ENCODE measurements at regions not wholly inside any gene's neighbourhood (a gene's known extent, or its start where the extent isn't known, plus 50 kb on each side); places are given as distances from the start of the nearest gene placed in this dataset.
"Not testable (repeated sequence)": the region's sequence is repeated elsewhere in the genome, so short reads cannot be mapped to it uniquely, and the experiment has no call there.

DNA sequence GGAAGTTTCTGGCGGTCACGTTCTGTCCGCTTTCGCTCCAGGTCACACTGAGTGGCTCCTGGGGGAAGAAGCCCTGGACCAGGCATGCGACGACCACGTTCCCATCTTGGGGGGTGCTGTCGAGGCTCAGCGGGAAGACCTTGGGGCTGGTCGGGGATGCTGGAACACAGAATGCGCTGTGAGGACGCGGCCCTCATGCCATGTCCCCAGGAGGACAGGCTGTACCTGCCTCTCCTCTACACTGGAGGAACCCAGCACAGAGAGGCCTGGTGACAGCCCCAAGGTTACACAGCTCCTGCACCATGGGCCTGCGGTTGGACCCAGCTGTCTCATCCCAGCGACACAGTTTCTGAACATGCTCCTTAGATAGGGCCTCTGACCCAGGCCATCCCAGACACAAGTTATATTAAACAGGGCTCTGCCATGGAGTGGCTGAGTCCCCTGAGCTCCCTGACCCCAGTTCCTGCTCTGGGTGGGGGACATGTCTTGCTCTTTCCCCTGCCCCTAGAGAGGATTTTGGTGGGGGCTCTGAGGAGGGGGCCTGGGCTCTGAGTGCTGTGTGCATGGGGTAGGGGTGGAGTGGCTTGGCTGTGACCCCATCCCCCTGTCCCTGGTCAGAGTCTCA lies 62.0 kb downstream of the TMEM121 start:
- Histone ChIP-seq H3K4me1 (no peaks in the 10 kb centered on the region), H3K27ac (no peak overlapping the region), H3K27me3 (no peaks in the 10 kb centered on the region), H3K4me3 (no peak overlapping the region), H3K9me3 (no peaks in the 10 kb centered on the region), H3K36me3 (no peaks in the 10 kb centered on the region)
- TF ChIP-seq CTCF (IDR thresholded peaks at IDR 0.05) (no peak), POLR2A (IDR thresholded peaks at IDR 0.05) (no peak)
- 98% methylated on average over 6 of the region's 15 CpGs; no CpG with 5 or more reads in 1 of the 2 donors for WGBS, 2 donors
- intact Hi-C loops (cut with DNase I): no loop called here
- no peak for DNase-seq

- TF ChIP-seq CTCF (IDR thresholded peaks at IDR 0.05) (no peak), POLR2A (IDR thresholded peaks at IDR 0.05) (no peak)
- Histone ChIP-seq H3K9me3 (no peaks in the 10 kb centered on the region), H3K4me1 (no peaks in the 10 kb centered on the region), H3K27me3 (no peaks in the 10 kb centered on the region), H3K27ac (no peak overlapping the region), H3K4me3 (no peak overlapping the region), H3K36me3 (no peaks in the 10 kb centered on the region)
- no peak for DNase-seq
- no CpG with 5 or more reads among the region's 2 CpGs for WGBS, 2 donors
- intact Hi-C loops (cut with DNase I): no loop called here
Measured at GRCh38 chr14:105589161-105589925, 63.0 kb downstream of the TMEM121 start.

DNA sequence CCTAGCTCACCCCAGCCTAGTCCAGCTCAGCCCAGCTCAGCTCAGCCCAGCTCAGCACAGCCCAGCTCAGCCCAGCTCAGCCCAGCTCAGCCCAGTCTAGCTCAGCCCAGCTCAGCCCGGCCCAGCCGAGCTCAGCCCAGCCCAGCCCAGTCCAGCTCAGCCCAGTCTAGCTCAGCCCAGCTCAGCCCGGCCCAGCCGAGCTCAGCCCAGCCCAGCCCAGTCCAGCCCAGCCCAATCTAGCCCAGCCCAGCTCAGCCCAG lies 63.5 kb downstream of the TMEM121 start:
- intact Hi-C loops (cut with DNase I); H3K4me3 ChIP-seq; H3K27me3 ChIP-seq; DNase-seq; H3K27ac ChIP-seq; H3K36me3 ChIP-seq; H3K4me1 ChIP-seq; H3K9me3 ChIP-seq: not testable (repeated sequence)
- WGBS, 2 donors: no CpG with 5 or more reads among the region's 4 CpGs

- H3K36me3 ChIP-seq: no peaks in the 10 kb centered on the region
- no peak for TF ChIP-seq POLR2A (IDR thresholded peaks at IDR 0.05)
- TF ChIP-seq CTCF (IDR thresholded peaks at IDR 0.05): no peak
- H3K27ac ChIP-seq: no peak overlapping the region
- no peaks in the 10 kb centered on the region for H3K4me1 ChIP-seq
- intact Hi-C loops (cut with DNase I): no loop called here
- no peak overlapping the region for H3K4me3 ChIP-seq
- DNase-seq: no peak
- WGBS, 2 donors: 100% methylated on average over 1 of the region's 4 CpGs; no CpG with 5 or more reads in 1 of the 2 donors
- H3K27me3 ChIP-seq: no peaks in the 10 kb centered on the region
- no peaks in the 10 kb centered on the region for H3K9me3 ChIP-seq
Measured at GRCh38 chr14:105591052-105591451, 64.7 kb downstream of the TMEM121 start.

DNA sequence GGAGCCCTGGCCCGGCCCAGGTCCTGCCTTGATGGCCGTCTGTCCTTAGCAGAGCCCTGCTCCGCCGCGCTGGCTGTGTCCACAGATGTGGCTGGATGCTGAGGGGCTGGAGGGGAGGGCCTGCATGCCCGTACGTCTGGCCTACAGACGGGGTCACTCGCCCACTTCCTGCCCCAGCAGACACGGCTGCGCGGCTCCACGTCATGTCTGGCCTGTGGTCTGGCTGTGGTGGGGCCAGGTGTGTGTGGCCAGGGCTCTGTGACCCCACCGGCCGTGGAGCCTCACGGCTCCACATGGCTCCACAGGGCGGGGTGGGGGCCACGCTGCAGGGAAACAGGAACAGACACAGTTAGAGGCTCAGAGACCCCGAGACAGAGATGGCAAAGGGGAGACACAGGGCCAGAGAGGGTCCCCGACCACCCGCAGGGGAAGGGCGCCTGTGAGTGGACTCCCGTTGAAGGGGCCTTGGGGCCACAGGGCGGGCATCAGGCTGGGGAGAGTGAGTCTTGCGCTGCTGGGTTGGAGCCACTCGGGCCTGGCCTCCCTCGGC lies 65.5 kb downstream of the TMEM121 start:
- no CpG with 5 or more reads among the region's 27 CpGs for WGBS, 2 donors
- H3K36me3 ChIP-seq; H3K9me3 ChIP-seq; H3K27ac ChIP-seq; intact Hi-C loops (cut with DNase I); H3K27me3 ChIP-seq; H3K4me3 ChIP-seq; H3K4me1 ChIP-seq; DNase-seq: not testable (repeated sequence)

GRCh38 chr14:105592646-105593045 lies 66.3 kb downstream of the TMEM121 start:
- not testable (repeated sequence) for DNase-seq

DNA sequence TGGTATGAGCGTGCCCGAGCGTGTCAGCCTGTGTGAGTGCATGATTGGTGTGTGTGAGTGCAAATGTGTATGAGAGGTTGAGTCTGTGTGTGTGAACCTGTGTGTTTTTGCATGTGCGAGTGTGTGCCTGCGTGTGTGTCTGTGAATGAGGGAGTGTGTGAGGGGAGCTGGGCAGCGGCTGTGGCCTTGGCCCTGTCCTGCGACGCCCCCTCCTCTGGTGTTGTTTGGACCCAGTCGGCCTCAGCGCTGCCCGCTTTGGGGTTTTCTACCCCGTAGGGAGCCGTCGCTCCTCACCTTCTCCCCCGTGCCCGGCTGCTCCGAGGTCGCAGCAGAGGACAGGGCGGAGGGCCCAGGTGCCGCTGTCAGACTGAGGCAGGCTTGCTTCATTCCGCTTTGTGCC lies 69.0 kb downstream of the TMEM121 start:
- no CpG with 5 or more reads among the region's 21 CpGs for WGBS, 2 donors
- H3K9me3 ChIP-seq; H3K27me3 ChIP-seq; H3K4me1 ChIP-seq; DNase-seq; H3K36me3 ChIP-seq; H3K4me3 ChIP-seq; intact Hi-C loops (cut with DNase I); H3K27ac ChIP-seq: not testable (repeated sequence)

More at GRCh38 chr14:105592646-105593045, 66.3 kb downstream of the TMEM121 start:
- H3K36me3 ChIP-seq; H3K4me3 ChIP-seq; H3K4me1 ChIP-seq; H3K9me3 ChIP-seq; H3K27me3 ChIP-seq; H3K27ac ChIP-seq; intact Hi-C loops (cut with DNase I): not testable (repeated sequence)
- 67 to 86% methylated on average over 1 of the region's 13 CpGs for WGBS, 2 donors

DNA sequence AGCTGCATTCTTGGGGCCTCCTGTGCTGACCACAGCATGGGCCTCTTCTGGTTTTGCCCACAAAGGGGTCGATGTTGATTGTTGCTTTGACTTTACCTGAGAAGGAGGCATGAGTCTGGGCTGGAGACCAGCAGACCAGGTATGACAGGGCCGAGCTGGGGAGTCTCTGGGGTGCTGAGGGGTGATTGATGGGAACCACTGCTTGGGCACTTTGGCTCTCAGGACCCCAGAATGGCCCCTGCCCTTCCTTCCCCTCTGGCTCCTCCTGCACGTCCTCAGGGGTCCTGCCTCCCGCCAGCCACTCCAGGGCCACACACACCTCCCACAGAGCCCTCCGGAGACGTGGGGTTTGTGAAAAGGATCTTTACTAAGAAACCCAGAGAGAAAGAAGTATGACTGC lies 70.0 kb downstream of the TMEM121 start:
- WGBS, 2 donors: 17 to 60% methylated on average over 1 of the region's 6 CpGs
- intact Hi-C loops (cut with DNase I); H3K36me3 ChIP-seq; H3K4me3 ChIP-seq; H3K27me3 ChIP-seq; H3K27ac ChIP-seq; DNase-seq; H3K4me1 ChIP-seq; H3K9me3 ChIP-seq: not testable (repeated sequence)

DNA sequence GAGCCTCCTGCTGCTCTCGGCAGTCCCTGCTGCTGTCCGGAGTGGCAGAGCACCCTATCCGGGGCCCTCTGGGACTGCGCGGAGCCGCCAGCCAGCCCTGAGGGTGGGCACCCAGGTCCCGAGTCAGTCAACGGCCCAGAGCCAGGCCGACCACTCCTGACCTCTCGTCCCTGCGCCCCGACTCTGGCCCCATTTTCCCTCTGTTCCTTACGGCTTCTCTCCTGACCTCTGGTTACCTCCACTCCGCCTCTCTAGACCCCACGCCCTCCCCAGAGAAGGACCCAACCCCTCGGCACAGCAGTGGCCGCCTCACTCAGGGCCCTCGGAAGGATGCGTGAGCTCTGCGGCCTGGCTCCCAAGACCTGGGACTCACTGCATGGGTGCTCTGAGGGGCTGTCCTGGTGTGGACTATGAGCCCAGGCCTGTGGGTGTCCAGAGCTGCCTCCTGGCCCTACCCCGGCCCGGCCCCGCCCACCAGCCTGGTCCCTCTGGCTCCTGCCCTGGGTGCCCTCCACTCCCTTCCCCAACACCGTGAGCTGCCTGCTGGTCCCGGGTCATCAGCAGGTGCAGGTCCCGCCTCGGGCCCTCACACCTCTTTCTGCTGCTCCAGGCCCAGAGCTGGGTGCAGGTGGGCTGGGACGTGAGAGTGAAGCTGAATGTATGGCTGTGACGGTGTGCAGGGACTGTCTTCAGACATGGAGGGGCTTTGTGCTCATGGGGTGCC lies 71.8 kb downstream of the TMEM121 start:
- 88% methylated on average over 8 to 14 of the region's 29 CpGs for WGBS, 2 donors
- H3K9me3 ChIP-seq; H3K36me3 ChIP-seq; intact Hi-C loops (cut with DNase I); H3K27ac ChIP-seq; H3K4me3 ChIP-seq; H3K27me3 ChIP-seq; H3K4me1 ChIP-seq; DNase-seq: not testable (repeated sequence)
